Thyroid gland (tissue), 4 donors: ENCODE measurements at regions not wholly inside any gene's neighbourhood (a gene's known extent, or its start where the extent isn't known, plus 50 kb on each side); places are given as distances from the start of the nearest gene placed in this dataset.

Experiments used
- CTCF ChIP-seq, 6 experiments: fragments of 200-600 bp in 3 of 6; fragments of 450-650 bp in 3 of 6; sonication (generic) in 3 of 6; IDR thresholded peaks; one replicate each; pipeline ENCODE4 v1.5.1; 2016 to 2019; ENCODE audit warnings: antibody characterized with exemption in 6 of 6, mild to moderate bottlenecking in 2 of 6, inconsistent platforms in 1 of 6, moderate library complexity in 1 of 6
- POLR2A ChIP-seq, 2 donors: fragments of 450-650 bp; IDR thresholded peaks; one replicate each; pipeline ENCODE4 v1.6.1; 2017; ENCODE audit warnings: antibody characterized with exemption in 2 of 2, mild to moderate bottlenecking in 2 of 2, moderate library complexity in 1 of 2

GRCh38 chr6:3551716-3552511, 95.1 kb upstream of the SLC22A23 start:
- TF ChIP-seq CTCF (IDR thresholded peaks at IDR 0.05) (no peak), POLR2A (IDR thresholded peaks at IDR 0.05) (no peak)
